ENCODE measurements at regions not wholly inside any gene's neighbourhood (a gene's known extent, or its start where the extent isn't known, plus 50 kb on each side); places are given as distances from the start of the nearest gene placed in this dataset.

DNA sequence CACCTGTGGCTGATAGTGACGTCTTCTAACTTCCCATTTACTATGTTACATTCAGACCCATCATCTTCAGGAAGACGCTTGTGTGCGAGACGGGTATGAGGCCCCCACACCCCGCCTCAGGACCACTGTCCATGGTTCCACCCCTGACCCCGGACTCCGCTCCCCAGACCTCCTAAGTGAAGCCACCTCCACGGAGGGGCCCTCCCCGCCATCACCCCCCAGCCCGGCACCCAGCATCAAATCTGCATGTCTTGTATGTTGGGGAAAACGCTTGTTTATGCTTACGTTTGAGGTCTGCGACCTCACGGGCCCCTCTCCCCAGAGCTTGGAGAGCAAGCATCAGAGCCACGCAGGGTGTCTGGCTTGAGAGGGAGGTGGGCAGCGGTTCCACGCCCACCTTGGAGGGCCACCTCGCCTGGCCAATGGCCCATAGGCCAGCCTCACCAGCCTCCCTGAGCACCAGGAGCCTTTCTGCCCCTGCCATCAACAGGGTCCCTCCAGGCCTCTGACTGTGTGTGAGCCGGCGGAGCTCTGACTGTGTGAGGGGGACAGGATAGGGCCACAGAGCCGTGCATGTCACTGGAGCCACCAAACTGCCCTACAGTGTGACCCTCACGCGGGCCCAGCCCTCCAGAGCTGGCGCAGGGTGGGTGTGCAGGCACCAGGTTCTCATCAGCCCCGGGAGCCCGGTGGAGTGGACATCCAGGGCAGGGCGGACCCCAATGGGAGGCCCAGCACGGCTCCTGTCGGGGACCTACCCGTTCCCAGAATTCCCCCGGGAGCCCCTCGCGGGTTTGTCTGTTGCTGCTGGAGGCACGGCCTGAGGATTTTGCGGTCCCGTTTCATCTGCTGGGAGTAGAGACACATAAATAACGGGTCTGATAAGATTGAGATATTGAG lies 88.4 kb upstream of the NKX1-1 start:
- Histone ChIP-seq H3K36me3 (ENCODE audit: insufficient read depth, low read length) (no peaks in the 10 kb centered on the region), H3K4me3 (ENCODE audit: low read length) (no peak overlapping the region), H3K9ac (ENCODE audit: low read depth, low read length) (no peak overlapping the region), H3K27ac (ENCODE audit: low read depth, low read length) (no peak overlapping the region), H3K9me3 (ENCODE audit: insufficient read depth, low read depth, low read length) (no peaks in the 10 kb centered on the region), H3K4me1 (ENCODE audit: insufficient read depth, low read length) (no peaks in the 10 kb centered on the region), H3K27me3 (ENCODE audit: insufficient read depth, low read length) (peaks cover 2% of the 10 kb centered on the region; the same call in 1 of the 2 replicates)
- 92% methylated on average over 37 of the region's 37 CpGs for WGBS

DNA sequence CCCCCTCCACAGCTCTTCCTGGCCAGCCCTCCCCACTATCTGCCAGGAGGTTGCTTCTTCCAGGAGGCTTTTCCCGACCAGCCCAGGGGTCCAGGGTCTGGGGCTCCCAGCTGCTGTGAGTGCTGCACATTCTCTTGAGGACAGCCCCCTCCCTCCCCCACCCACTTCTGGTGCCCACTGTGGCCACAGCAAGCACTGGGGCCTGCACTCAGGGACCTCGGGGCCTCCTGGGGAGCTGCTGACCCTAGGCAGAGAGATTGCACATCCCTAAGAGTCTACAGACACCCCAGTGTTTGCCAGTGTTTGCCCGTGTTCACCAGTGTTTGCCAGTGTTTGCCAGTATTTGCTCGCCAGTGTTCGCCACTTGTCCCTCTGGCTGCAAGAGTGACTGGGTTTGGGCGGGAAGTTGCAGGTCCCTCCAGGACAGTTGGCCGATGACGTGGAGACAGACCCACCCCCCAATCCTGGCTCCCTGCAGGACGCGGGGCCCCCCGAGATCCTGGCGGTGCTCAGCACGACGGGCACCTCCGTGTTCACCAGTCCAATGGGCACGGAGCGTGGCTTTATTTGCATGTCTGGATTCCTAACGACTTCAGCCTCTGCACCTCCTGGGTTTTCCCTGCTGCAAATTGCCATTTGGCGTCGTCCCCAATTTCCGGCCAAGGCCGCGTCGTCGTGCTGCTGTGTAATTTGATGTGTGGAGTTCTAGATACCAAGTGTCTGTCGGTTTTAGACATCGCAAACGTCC lies 87.5 kb upstream of the NKX1-1 start:
- H3K9ac ChIP-seq (ENCODE audit: low read depth, low read length), result no peak overlapping the region
- H3K9me3 ChIP-seq (ENCODE audit: insufficient read depth, low read depth, low read length), result no peaks in the 10 kb centered on the region
- H3K36me3 ChIP-seq (ENCODE audit: insufficient read depth, low read length), result no peaks in the 10 kb centered on the region
- H3K4me3 ChIP-seq (ENCODE audit: low read length), result no peak overlapping the region
- H3K27me3 ChIP-seq (ENCODE audit: insufficient read depth, low read length), result peaks cover 2% of the 10 kb centered on the region; the same call in 1 of the 2 replicates
- 91% methylated on average over 28 of the region's 28 CpGs for WGBS
- no peak overlapping the region for H3K27ac ChIP-seq (ENCODE audit: low read depth, low read length)
- H3K4me1 ChIP-seq (ENCODE audit: insufficient read depth, low read length), result no peaks in the 10 kb centered on the region

DNA sequence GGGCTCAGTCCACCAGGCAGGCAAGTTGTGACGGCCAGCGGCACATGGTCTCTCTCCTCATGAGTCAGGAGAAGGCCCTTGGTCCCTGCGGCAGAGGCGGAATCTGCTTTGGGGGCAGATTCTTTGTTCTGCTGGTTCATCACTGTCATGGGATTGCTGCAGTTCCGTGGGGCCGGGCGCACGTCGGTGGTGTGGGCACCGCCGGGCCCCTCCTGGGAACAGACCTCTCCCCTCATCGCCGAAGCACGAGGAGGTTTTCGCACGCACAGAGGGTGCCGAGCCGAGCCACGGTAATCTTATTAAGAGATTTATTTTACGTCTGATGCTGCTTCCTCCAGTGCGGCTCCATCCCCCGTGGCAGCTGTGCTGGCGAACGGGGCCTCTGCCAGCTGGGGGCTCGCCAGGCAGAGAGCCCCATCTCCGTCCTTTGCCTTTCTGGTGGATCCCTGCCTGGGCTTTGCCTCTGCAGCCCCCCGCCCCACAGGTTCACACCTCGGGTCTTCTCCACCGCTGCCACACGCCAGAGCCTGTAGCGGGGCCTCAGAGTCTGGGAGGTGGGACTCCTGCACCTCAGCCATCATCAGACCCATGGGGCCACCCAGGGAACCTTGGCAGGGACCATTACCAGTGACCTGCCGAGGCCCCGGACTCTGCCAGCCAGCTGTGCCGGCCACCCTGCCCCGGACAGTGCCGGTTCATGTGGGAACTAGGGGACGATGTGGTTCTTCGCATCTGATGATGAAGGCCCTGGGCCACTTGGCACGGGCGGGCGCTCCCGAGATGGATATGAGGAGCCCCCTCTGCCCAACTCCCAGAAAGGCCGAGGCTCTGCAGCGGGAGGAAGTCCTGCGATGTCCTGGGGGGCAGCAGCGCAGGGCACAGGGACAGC lies 86.7 kb upstream of the NKX1-1 start:
- H3K9me3 ChIP-seq (ENCODE audit: insufficient read depth, low read depth, low read length), result no peaks in the 10 kb centered on the region
- 91% methylated on average over 46 of the region's 46 CpGs for WGBS
- H3K27me3 ChIP-seq (ENCODE audit: insufficient read depth, low read length), result no peaks in the 10 kb centered on the region; the same call in 1 of the 2 replicates

DNA sequence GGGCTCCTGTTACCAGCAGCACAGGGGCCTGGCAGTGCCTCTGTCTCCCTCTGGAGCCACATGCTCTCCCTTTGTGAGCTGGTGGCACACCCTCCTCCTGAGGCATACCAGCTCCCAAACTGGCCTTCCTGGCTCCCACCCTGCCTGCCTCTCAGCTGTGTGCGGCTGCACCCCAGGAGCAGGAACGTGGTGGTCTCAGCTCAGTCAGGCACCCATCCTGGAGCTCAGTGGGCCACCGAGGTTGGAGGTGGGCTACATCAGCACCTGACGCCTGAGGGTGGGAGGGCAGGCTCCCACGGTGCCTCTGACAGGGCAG lies 85.9 kb upstream of the NKX1-1 start:
- H3K9me3 ChIP-seq (ENCODE audit: insufficient read depth, low read depth, low read length), result no peaks in the 10 kb centered on the region
- no peaks in the 10 kb centered on the region; the same call in 1 of the 2 replicates for H3K27me3 ChIP-seq (ENCODE audit: insufficient read depth, low read length)
- H3K36me3 ChIP-seq (ENCODE audit: insufficient read depth, low read length), result no peaks in the 10 kb centered on the region
- 92% methylated on average over 5 of the region's 5 CpGs for WGBS
- H3K27ac ChIP-seq (ENCODE audit: low read depth, low read length), result no peak overlapping the region
- H3K4me3 ChIP-seq (ENCODE audit: low read length), result no peak overlapping the region
- no peak overlapping the region for H3K9ac ChIP-seq (ENCODE audit: low read depth, low read length)
- no peaks in the 10 kb centered on the region for H3K4me1 ChIP-seq (ENCODE audit: insufficient read depth, low read length)

More for the DNA sequence above, 86.7 kb upstream of the NKX1-1 start:
- Histone ChIP-seq H3K4me3 (ENCODE audit: low read length) (no peak overlapping the region), H3K9ac (ENCODE audit: low read depth, low read length) (no peak overlapping the region), H3K36me3 (ENCODE audit: insufficient read depth, low read length) (no peaks in the 10 kb centered on the region), H3K4me1 (ENCODE audit: insufficient read depth, low read length) (no peaks in the 10 kb centered on the region), H3K27ac (ENCODE audit: low read depth, low read length) (no peak overlapping the region)

DNA sequence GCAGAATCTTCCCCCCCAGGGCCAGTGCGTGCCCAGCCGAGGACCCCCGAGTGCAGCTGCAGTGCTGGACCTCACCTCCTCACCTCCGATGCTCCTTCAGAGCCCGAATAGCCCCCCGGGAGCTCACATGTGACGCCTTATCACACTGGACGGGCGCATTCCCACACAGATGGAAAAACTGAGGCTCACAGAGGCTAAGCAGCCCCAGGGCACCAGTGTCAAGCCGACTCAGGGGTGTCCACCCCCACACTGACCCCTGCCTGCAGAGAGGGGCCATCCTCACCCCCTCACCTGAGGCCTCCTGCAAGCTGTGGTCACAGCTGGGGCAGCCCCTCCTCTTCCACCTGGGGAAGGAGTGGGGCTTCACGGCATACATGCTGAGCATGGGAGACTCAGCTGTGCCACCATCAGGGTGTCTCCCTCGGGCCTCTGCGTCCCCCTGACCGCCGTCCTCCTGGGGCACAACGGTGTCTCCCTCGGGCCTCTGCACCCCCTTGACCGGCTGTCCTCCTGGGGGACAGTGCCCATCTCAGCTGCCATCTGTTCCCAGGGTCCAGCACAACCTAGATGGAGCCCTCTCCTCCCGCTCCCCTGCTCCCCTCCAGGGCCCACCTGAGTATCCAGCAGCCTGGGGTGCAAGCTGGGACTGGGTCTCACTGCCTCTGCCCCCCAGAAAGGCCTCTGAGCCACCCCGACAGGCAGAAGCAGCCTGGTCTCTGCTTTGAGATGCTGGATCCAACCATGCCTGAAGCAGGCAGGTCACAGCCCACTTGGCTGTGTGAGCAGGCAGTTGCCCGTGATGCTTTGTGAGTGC lies 85.3 kb upstream of the NKX1-1 start:
- 0 out of 2 replicates have a peak, but pooled peaks cover under 1% of the 10 kb centered on the region for H3K9me3 ChIP-seq (ENCODE audit: insufficient read depth, low read depth, low read length)
- no peak overlapping the region for H3K9ac ChIP-seq (ENCODE audit: low read depth, low read length)
- H3K4me1 ChIP-seq (ENCODE audit: insufficient read depth, low read length), result no peaks in the 10 kb centered on the region
- no peak overlapping the region for H3K4me3 ChIP-seq (ENCODE audit: low read length)
- H3K27ac ChIP-seq (ENCODE audit: low read depth, low read length), result no peak overlapping the region
- 91% methylated on average over 21 of the region's 21 CpGs for WGBS
- H3K27me3 ChIP-seq (ENCODE audit: insufficient read depth, low read length), result no peaks in the 10 kb centered on the region; the same call in 1 of the 2 replicates
- H3K36me3 ChIP-seq (ENCODE audit: insufficient read depth, low read length), result no peaks in the 10 kb centered on the region

DNA sequence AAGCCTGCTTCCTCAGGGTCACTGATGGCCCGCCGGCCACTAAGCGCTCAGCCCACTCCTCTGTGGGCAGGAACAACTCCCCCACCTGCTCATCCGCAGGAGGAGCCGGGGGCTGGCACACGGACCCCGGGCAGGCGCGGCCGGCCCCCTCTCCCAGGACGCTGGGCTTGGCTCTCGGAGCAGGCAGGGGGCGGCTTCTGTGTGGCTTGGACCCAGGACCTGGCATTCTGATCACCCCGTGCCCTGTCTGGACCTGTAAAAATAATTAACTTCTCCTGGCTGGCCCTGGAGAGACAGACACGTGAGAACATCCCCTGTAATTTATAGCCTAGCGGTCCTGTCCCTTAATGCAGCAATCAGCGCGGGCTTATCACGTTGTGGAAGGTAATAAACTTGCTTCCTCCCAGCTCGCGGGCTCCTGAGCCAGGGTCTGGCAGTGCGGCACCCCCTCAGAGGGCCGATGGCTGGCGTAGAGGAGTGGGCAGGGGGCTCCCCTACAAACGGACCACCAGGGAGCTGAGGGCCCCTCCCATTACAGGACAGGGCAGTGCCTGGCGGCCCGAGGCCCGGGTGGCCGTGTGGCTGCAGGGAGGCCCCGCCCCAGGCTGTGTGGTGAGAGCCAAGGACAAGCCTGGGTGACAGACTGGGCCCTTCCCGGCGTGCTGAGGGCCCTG lies 84.5 kb upstream of the NKX1-1 start:
- Histone ChIP-seq H3K9me3 (ENCODE audit: insufficient read depth, low read depth, low read length) (peaks cover 8% of the 10 kb centered on the region; the same call in 1 of the 2 replicates), H3K9ac (ENCODE audit: low read depth, low read length) (no peak overlapping the region), H3K4me1 (ENCODE audit: insufficient read depth, low read length) (no peaks in the 10 kb centered on the region), H3K27ac (ENCODE audit: low read depth, low read length) (no peak overlapping the region), H3K4me3 (ENCODE audit: low read length) (no peak overlapping the region), H3K27me3 (ENCODE audit: insufficient read depth, low read length) (no peaks in the 10 kb centered on the region), H3K36me3 (ENCODE audit: insufficient read depth, low read length) (no peaks in the 10 kb centered on the region)
- WGBS, result 89% methylated on average over 32 of the region's 32 CpGs

DNA sequence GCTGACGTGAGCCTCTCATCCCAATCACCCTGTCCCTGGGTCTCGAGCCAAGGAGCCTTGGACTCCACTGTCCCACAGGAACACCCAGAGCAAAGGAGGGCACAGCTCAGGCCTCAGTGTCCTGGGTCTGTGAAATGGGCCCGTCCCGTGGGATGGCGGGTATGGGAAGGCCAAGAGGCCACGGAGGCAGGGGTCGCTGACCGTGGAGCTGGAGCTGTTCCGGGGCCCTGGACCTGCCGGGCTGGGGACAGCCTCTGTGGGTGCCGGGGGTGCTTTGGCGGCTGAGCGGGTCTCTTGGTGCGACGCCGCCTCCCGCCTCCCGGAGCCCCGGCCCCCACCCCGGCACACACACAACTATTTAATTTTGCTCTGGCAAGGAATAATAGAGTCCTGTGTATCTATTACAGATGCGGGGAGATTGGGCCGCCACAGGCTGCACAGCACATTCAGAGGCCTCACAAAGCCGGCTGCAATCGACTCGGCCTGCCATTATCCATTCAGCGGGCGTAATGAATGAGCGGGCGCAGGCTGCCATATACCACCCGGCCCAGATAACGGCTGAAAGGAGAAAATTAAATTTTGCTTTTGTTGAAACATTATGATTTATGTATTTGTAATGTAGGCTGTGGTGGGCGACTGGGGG lies 83.9 kb upstream of the NKX1-1 start:
- H3K4me1 ChIP-seq (ENCODE audit: insufficient read depth, low read length), result no peaks in the 10 kb centered on the region
- H3K36me3 ChIP-seq (ENCODE audit: insufficient read depth, low read length), result no peaks in the 10 kb centered on the region
- H3K27me3 ChIP-seq (ENCODE audit: insufficient read depth, low read length), result no peaks in the 10 kb centered on the region
- no peak overlapping the region for H3K4me3 ChIP-seq (ENCODE audit: low read length)
- H3K27ac ChIP-seq (ENCODE audit: low read depth, low read length), result no peak overlapping the region
- WGBS, result 96% methylated on average over 31 of the region's 32 CpGs
- H3K9ac ChIP-seq (ENCODE audit: low read depth, low read length), result no peak overlapping the region
- peaks cover 13% of the 10 kb centered on the region for H3K9me3 ChIP-seq (ENCODE audit: insufficient read depth, low read depth, low read length)

DNA sequence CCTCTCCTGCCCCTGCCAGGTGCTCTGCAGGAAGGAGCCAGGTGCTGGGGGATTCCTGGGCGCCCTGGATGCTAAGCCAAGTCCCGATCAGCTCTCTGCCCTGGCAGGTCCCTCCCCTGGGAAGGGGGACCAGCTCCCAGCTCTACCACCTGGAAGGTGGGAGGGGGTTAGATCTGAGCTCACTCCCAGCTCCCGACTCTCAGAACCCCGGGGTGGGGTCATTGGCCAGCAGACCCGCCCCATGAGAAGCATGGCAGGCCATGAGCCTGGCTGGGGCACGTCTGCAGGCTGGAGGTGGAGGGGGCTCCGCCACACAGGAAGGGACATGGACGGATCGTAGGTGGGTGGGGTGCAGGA lies 83.4 kb upstream of the NKX1-1 start:
- 96% methylated on average over 9 of the region's 9 CpGs for WGBS
- H3K4me3 ChIP-seq (ENCODE audit: low read length), result no peak overlapping the region
- peaks cover 18% of the 10 kb centered on the region for H3K9me3 ChIP-seq (ENCODE audit: insufficient read depth, low read depth, low read length)
- no peaks in the 10 kb centered on the region for H3K4me1 ChIP-seq (ENCODE audit: insufficient read depth, low read length)
- no peaks in the 10 kb centered on the region for H3K36me3 ChIP-seq (ENCODE audit: insufficient read depth, low read length)
- H3K9ac ChIP-seq (ENCODE audit: low read depth, low read length), result no peak overlapping the region
- H3K27ac ChIP-seq (ENCODE audit: low read depth, low read length), result no peak overlapping the region
- no peaks in the 10 kb centered on the region for H3K27me3 ChIP-seq (ENCODE audit: insufficient read depth, low read length)

DNA sequence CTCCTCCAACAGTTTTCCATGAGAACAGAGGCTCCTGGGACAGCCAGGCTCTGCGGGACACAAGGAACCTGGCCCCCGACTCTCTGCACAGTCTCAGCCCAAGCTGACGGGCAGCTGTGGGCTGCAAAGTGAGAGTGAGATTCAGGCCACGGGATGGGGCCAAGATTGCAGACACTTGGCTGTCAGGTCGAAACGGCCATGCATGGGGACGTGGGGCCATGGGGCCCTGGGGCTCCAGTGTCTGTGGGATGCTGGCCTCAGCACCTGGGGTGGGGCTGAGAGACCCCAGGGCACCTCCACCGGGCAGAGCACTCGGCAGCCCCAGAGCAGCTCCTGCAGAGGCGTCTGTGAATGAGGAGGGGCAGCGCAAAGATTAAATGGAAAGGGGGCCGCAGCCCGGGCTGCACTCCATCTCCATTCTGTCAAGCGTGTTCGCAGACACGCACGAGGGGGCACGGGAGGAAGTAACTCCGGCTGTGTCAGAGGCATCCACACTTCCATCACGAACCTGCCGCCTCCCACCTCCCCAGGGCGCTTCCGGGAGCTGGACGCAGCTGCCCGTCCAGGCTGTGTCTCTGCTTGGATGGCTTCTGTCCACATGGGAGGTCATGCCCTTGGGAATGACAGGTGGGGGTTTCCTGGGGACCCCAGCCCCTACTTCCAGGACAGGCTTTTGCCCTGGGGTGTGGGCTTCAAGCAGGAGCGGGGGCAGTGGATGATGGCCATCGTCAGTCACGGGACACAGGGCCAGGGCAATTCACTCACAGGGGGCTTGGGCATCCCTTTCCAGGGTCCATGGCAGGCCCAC lies 82.8 kb upstream of the NKX1-1 start:
- Histone ChIP-seq H3K27me3 (ENCODE audit: insufficient read depth, low read length) (no peaks in the 10 kb centered on the region), H3K4me3 (ENCODE audit: low read length) (no peak overlapping the region), H3K9ac (ENCODE audit: low read depth, low read length) (no peak overlapping the region), H3K36me3 (ENCODE audit: insufficient read depth, low read length) (no peaks in the 10 kb centered on the region), H3K4me1 (ENCODE audit: insufficient read depth, low read length) (no peaks in the 10 kb centered on the region), H3K27ac (ENCODE audit: low read depth, low read length) (no peak overlapping the region), H3K9me3 (ENCODE audit: insufficient read depth, low read depth, low read length) (peaks cover 22% of the 10 kb centered on the region)
- WGBS, result 92% methylated on average over 28 of the region's 28 CpGs

All from HUES64 (cell line).